ENCODE measurements at regions not wholly inside any gene's neighbourhood (a gene's known extent, or its start where the extent isn't known, plus 50 kb on each side); places are given as distances from the start of the nearest gene placed in this dataset.

GRCh38 chr1:233796146-233796783, 108.2 kb upstream of the SLC35F3 start:
- Histone ChIP-seq H2BK120ac (ENCODE audit: low read depth, low read length) (no peak overlapping the region), H2BK12ac (ENCODE audit: low read length in 2 of 2) (no peak overlapping the region), H2BK15ac (ENCODE audit: low read depth, poor library complexity, severe bottlenecking) (no peak overlapping the region), H3K18ac (ENCODE audit: low read depth in 1 of 2, low read length in 2 of 2) (no peak overlapping the region), H2BK5ac (ENCODE audit: low read depth, low read length, poor library complexity, severe bottlenecking) (no peak overlapping the region), H3K27me3 (ENCODE audit: control insufficient read depth in 1 of 2, insufficient read depth in 1 of 2, low read length in 2 of 2) (no peaks in the 10 kb centered on the region), H3K27ac (ENCODE audit: low read length, poor library complexity, severe bottlenecking) (no peak overlapping the region), H3K36me3 (ENCODE audit: control insufficient read depth in 1 of 2, insufficient read depth in 2 of 2, low read depth in 1 of 2, low read length in 2 of 2) (no peaks in the 10 kb centered on the region), H2AK5ac (ENCODE audit: low read length, severe bottlenecking) (no peak overlapping the region), H3K4me1 (ENCODE audit: control insufficient read depth, insufficient read depth, low read depth, low read length) (no peaks in the 10 kb centered on the region), H3K23ac (ENCODE audit: low read length in 2 of 2) (no peak overlapping the region), H3K4ac (ENCODE audit: low read depth in 1 of 2, low read length in 2 of 2) (no peak overlapping the region), H2AFZ (ENCODE audit: low read depth, low read length) (no peak overlapping the region), H4K8ac (ENCODE audit: low read length) (no peak overlapping the region), H3K4me2 (ENCODE audit: low read length, poor library complexity, severe bottlenecking) (no peak overlapping the region), H3K4me3 (ENCODE audit: insufficient read depth in 1 of 2, low read depth in 1 of 2, low read length in 2 of 2) (no peak overlapping the region), H3K79me1 (replicated peaks; ENCODE audit: low read length, poor library complexity, severe bottlenecking) (no peaks in the 10 kb centered on the region), H4K91ac (ENCODE audit: low read length) (no peak overlapping the region), H3K9ac (ENCODE audit: low read length) (no peak overlapping the region), H3K14ac (ENCODE audit: low read length in 2 of 2) (no peak overlapping the region), H3K9me3 (ENCODE audit: control insufficient read depth, low read length) (no peaks in the 10 kb centered on the region)
- DNase-seq = no peak
- WGBS = 53% methylated on average over 2 of the region's 6 CpGs

- Histone ChIP-seq H3K4me2 (ENCODE audit: low read length, poor library complexity, severe bottlenecking) (no peak overlapping the region), H3K9ac (ENCODE audit: low read length) (no peak overlapping the region), H2BK5ac (ENCODE audit: low read depth, low read length, poor library complexity, severe bottlenecking) (no peak overlapping the region), H4K91ac (ENCODE audit: low read length) (no peak overlapping the region), H3K9me3 (ENCODE audit: control insufficient read depth, low read length) (no peaks in the 10 kb centered on the region), H3K14ac (ENCODE audit: low read length in 2 of 2) (no peak overlapping the region), H2AK5ac (ENCODE audit: low read length, severe bottlenecking) (no peak overlapping the region), H2BK12ac (ENCODE audit: low read length in 2 of 2) (no peak overlapping the region), H3K23ac (ENCODE audit: low read length in 2 of 2) (no peak overlapping the region), H3K36me3 (ENCODE audit: control insufficient read depth in 1 of 2, insufficient read depth in 2 of 2, low read depth in 1 of 2, low read length in 2 of 2) (no peaks in the 10 kb centered on the region), H3K4me1 (ENCODE audit: control insufficient read depth, insufficient read depth, low read depth, low read length) (no peaks in the 10 kb centered on the region), H2BK120ac (ENCODE audit: low read depth, low read length) (no peak overlapping the region), H2BK15ac (ENCODE audit: low read depth, poor library complexity, severe bottlenecking) (no peak overlapping the region), H3K79me1 (replicated peaks; ENCODE audit: low read length, poor library complexity, severe bottlenecking) (no peaks in the 10 kb centered on the region), H3K27ac (ENCODE audit: low read length, poor library complexity, severe bottlenecking) (no peak overlapping the region), H3K27me3 (ENCODE audit: control insufficient read depth in 1 of 2, insufficient read depth in 1 of 2, low read length in 2 of 2) (no peaks in the 10 kb centered on the region), H3K4me3 (ENCODE audit: insufficient read depth in 1 of 2, low read depth in 1 of 2, low read length in 2 of 2) (no peak overlapping the region), H3K18ac (ENCODE audit: low read depth in 1 of 2, low read length in 2 of 2) (no peak overlapping the region), H3K4ac (ENCODE audit: low read depth in 1 of 2, low read length in 2 of 2) (no peak overlapping the region), H4K8ac (ENCODE audit: low read length) (no peak overlapping the region), H2AFZ (ENCODE audit: low read depth, low read length) (no peak overlapping the region)
- no peak for DNase-seq
- WGBS = 69% methylated on average over 3 of the region's 4 CpGs
Measured at GRCh38 chr1:233802611-233803010, 101.9 kb upstream of the SLC35F3 start.

GRCh38 chr1:233805786-233806185, 98.7 kb upstream of the SLC35F3 start:
- Histone ChIP-seq H3K4me1 (ENCODE audit: control insufficient read depth, insufficient read depth, low read depth, low read length) (no peaks in the 10 kb centered on the region), H3K27me3 (ENCODE audit: control insufficient read depth in 1 of 2, insufficient read depth in 1 of 2, low read length in 2 of 2) (no peaks in the 10 kb centered on the region), H4K8ac (ENCODE audit: low read length) (no peak overlapping the region), H3K4me3 (ENCODE audit: insufficient read depth in 1 of 2, low read depth in 1 of 2, low read length in 2 of 2) (no peak overlapping the region), H3K36me3 (ENCODE audit: control insufficient read depth in 1 of 2, insufficient read depth in 2 of 2, low read depth in 1 of 2, low read length in 2 of 2) (no peaks in the 10 kb centered on the region), H2BK120ac (ENCODE audit: low read depth, low read length) (no peak overlapping the region), H3K9ac (ENCODE audit: low read length) (no peak overlapping the region), H3K4me2 (ENCODE audit: low read length, poor library complexity, severe bottlenecking) (no peak overlapping the region), H3K4ac (ENCODE audit: low read depth in 1 of 2, low read length in 2 of 2) (no peak overlapping the region), H2BK12ac (ENCODE audit: low read length in 2 of 2) (no peak overlapping the region), H2AK5ac (ENCODE audit: low read length, severe bottlenecking) (no peak overlapping the region), H2BK15ac (ENCODE audit: low read depth, poor library complexity, severe bottlenecking) (no peak overlapping the region), H3K14ac (ENCODE audit: low read length in 2 of 2) (no peak overlapping the region), H3K23ac (ENCODE audit: low read length in 2 of 2) (no peak overlapping the region), H3K9me3 (ENCODE audit: control insufficient read depth, low read length) (no peaks in the 10 kb centered on the region), H2BK5ac (ENCODE audit: low read depth, low read length, poor library complexity, severe bottlenecking) (no peak overlapping the region), H3K27ac (ENCODE audit: low read length, poor library complexity, severe bottlenecking) (no peak overlapping the region), H3K79me1 (replicated peaks; ENCODE audit: low read length, poor library complexity, severe bottlenecking) (no peaks in the 10 kb centered on the region), H4K91ac (ENCODE audit: low read length) (no peak overlapping the region), H3K18ac (ENCODE audit: low read depth in 1 of 2, low read length in 2 of 2) (no peak overlapping the region), H2AFZ (ENCODE audit: low read depth, low read length) (no peak overlapping the region)
- 100% methylated on average over 1 of the region's 2 CpGs for WGBS
- DNase-seq = no peak

GRCh38 chr1:233815357-233815756, 89.1 kb upstream of the SLC35F3 start:
- Histone ChIP-seq H3K27ac (ENCODE audit: low read length, poor library complexity, severe bottlenecking) (no peak overlapping the region), H2BK12ac (ENCODE audit: low read length in 2 of 2) (no peak overlapping the region), H3K4me1 (ENCODE audit: control insufficient read depth, insufficient read depth, low read depth, low read length) (no peaks in the 10 kb centered on the region), H3K18ac (ENCODE audit: low read depth in 1 of 2, low read length in 2 of 2) (no peak overlapping the region), H3K4me3 (ENCODE audit: insufficient read depth in 1 of 2, low read depth in 1 of 2, low read length in 2 of 2) (no peak overlapping the region), H2BK15ac (ENCODE audit: low read depth, poor library complexity, severe bottlenecking) (no peak overlapping the region), H3K14ac (ENCODE audit: low read length in 2 of 2) (no peak overlapping the region), H4K8ac (ENCODE audit: low read length) (no peak overlapping the region), H3K79me1 (replicated peaks; ENCODE audit: low read length, poor library complexity, severe bottlenecking) (no peaks in the 10 kb centered on the region), H2BK5ac (ENCODE audit: low read depth, low read length, poor library complexity, severe bottlenecking) (no peak overlapping the region), H3K4ac (ENCODE audit: low read depth in 1 of 2, low read length in 2 of 2) (no peak overlapping the region), H3K9ac (ENCODE audit: low read length) (no peak overlapping the region), H3K27me3 (ENCODE audit: control insufficient read depth in 1 of 2, insufficient read depth in 1 of 2, low read length in 2 of 2) (no peaks in the 10 kb centered on the region), H3K9me3 (ENCODE audit: control insufficient read depth, low read length) (no peaks in the 10 kb centered on the region), H2AFZ (ENCODE audit: low read depth, low read length) (no peak overlapping the region), H3K23ac (ENCODE audit: low read length in 2 of 2) (no peak overlapping the region), H3K36me3 (ENCODE audit: control insufficient read depth in 1 of 2, insufficient read depth in 2 of 2, low read depth in 1 of 2, low read length in 2 of 2) (no peaks in the 10 kb centered on the region), H2BK120ac (ENCODE audit: low read depth, low read length) (no peak overlapping the region), H2AK5ac (ENCODE audit: low read length, severe bottlenecking) (no peak overlapping the region), H4K91ac (ENCODE audit: low read length) (no peak overlapping the region), H3K4me2 (ENCODE audit: low read length, poor library complexity, severe bottlenecking) (no peak overlapping the region)
- 79% methylated on average over 1 of the region's 1 CpG for WGBS
- no peak for DNase-seq
